Dermis blood vessel endothelial cell (primary cell): ENCODE measurements at regions not wholly inside any gene's neighbourhood (a gene's known extent, or its start where the extent isn't known, plus 50 kb on each side); places are given as distances from the start of the nearest gene placed in this dataset.
A peak's percentile ranks its signal among the peaks of the same experiment; 100 is the strongest.

Experiments
- DNase-seq: peaks from one replicate; pipeline ENCODE4 v3.0.0; 2010

- no peak for DNase-seq
Measured at GRCh38 chr2:237251986-237252385, 162.0 kb downstream of the COL6A3 start.

GRCh38 chr2:237253046-237253702, 160.8 kb downstream of the COL6A3 start:
- DNase-seq, result no peak

GRCh38 chr2:237254369-237254861, 159.5 kb downstream of the COL6A3 start:
- DNase-seq, result no peak

GRCh38 chr2:237254911-237255578, 158.9 kb downstream of the COL6A3 start:
- DNase-seq, result peak; percentile 38

- peak; percentile 30 for DNase-seq
Measured at GRCh38 chr2:237256887-237257286, 157.1 kb downstream of the COL6A3 start.

GRCh38 chr2:237257471-237257951, 156.5 kb downstream of the COL6A3 start:
- DNase-seq, result peak; percentile 70

GRCh38 chr2:237258116-237258515, 155.8 kb downstream of the COL6A3 start:
- no peak for DNase-seq

GRCh38 chr2:237258615-237259014, 155.3 kb downstream of the COL6A3 start:
- no peak for DNase-seq

- DNase-seq, result no peak
Measured at GRCh38 chr2:237259201-237259600, 154.8 kb downstream of the COL6A3 start.

- no peak for DNase-seq
Measured at GRCh38 chr2:237260039-237260620, 153.8 kb downstream of the COL6A3 start.

GRCh38 chr2:237260686-237261085, 153.3 kb downstream of the COL6A3 start:
- DNase-seq, result no peak

- no peak for DNase-seq
Measured at GRCh38 chr2:237261327-237261726, 152.6 kb downstream of the COL6A3 start.

GRCh38 chr2:237262838-237263771, 150.9 kb downstream of the COL6A3 start:
- no peak for DNase-seq

- no peak for DNase-seq
Measured at GRCh38 chr2:237264480-237265219, 149.3 kb downstream of the COL6A3 start.

GRCh38 chr2:237268004-237268708, 145.8 kb downstream of the COL6A3 start:
- DNase-seq, result no peak

GRCh38 chr2:237269138-237269875, 144.7 kb downstream of the COL6A3 start:
- no peak for DNase-seq

- no peak for DNase-seq
Measured at GRCh38 chr2:237270520-237270919, 143.4 kb downstream of the COL6A3 start.

GRCh38 chr2:237271698-237272652, 142.0 kb downstream of the COL6A3 start:
- no peak for DNase-seq
